NCI-H345 treated with DMSO at 0.1 percent for 48 hours (cell line): ENCODE measurements at regions not wholly inside any gene's neighbourhood (a gene's known extent, or its start where the extent isn't known, plus 50 kb on each side); places are given as distances from the start of the nearest gene placed in this dataset.
A peak's percentile ranks its signal among the peaks of the same experiment; 100 is the strongest.
"Not testable (repeated sequence)": the region's sequence is repeated elsewhere in the genome, so short reads cannot be mapped to it uniquely, and the experiment has no call there.

ENCODE experiments used
- DNase-seq: peaks from one replicate; lab custom pipeline; 2025; ENCODE audit not compliant: unreplicated experiment; lab: John Stamatoyannopoulos, UW

GRCh38 chr5:7073666-7074065 lies 322.3 kb upstream of the ADCY2 start:
- no peak for DNase-seq

- DNase-seq = no peak
Observed at GRCh38 chr5:7074176-7074575, 321.8 kb upstream of the ADCY2 start.

- no peak for DNase-seq
Observed at GRCh38 chr5:7075470-7075869, 320.5 kb upstream of the ADCY2 start.

GRCh38 chr5:7078101-7078500 lies 317.8 kb upstream of the ADCY2 start:
- DNase-seq = no peak

- peak; percentile 33 for DNase-seq
Observed at GRCh38 chr5:7078901-7079300, 317.0 kb upstream of the ADCY2 start.

- no peak for DNase-seq
Observed at GRCh38 chr5:7080501-7080900, 315.4 kb upstream of the ADCY2 start.

- no peak for DNase-seq
Observed at GRCh38 chr5:7087719-7088297, 308.1 kb upstream of the ADCY2 start.

GRCh38 chr5:7088849-7089248 lies 307.1 kb upstream of the ADCY2 start:
- DNase-seq = no peak

GRCh38 chr5:7094626-7095025 lies 301.3 kb upstream of the ADCY2 start:
- no peak for DNase-seq

- no peak for DNase-seq
Observed at GRCh38 chr5:7096294-7096693, 299.6 kb upstream of the ADCY2 start.

GRCh38 chr5:7105358-7105757 lies 290.6 kb upstream of the ADCY2 start:
- no peak for DNase-seq

- DNase-seq = no peak
Observed at GRCh38 chr5:7117961-7118360, 278.0 kb upstream of the ADCY2 start.

- DNase-seq = no peak
Observed at GRCh38 chr5:7131680-7132079, 264.3 kb upstream of the ADCY2 start.

GRCh38 chr5:7146886-7147285 lies 249.1 kb upstream of the ADCY2 start:
- no peak for DNase-seq

- DNase-seq = no peak
Observed at GRCh38 chr5:7157083-7157482, 238.9 kb upstream of the ADCY2 start.

- DNase-seq = no peak
Observed at GRCh38 chr5:7169240-7169878, 226.6 kb upstream of the ADCY2 start.

GRCh38 chr5:7170785-7171184 lies 225.2 kb upstream of the ADCY2 start:
- not testable (repeated sequence) for DNase-seq

GRCh38 chr5:7179364-7179763 lies 216.6 kb upstream of the ADCY2 start:
- DNase-seq = no peak

- no peak for DNase-seq
Observed at GRCh38 chr5:7181841-7182240, 214.1 kb upstream of the ADCY2 start.

- DNase-seq = no peak
Observed at GRCh38 chr5:7185742-7186141, 210.2 kb upstream of the ADCY2 start.

GRCh38 chr5:7186818-7187217 lies 209.1 kb upstream of the ADCY2 start:
- DNase-seq = no peak

GRCh38 chr5:7190712-7191250 lies 205.2 kb upstream of the ADCY2 start:
- DNase-seq = no peak

- DNase-seq = no peak
Observed at GRCh38 chr5:7192016-7192415, 203.9 kb upstream of the ADCY2 start.
